HUES6 (cell line): ENCODE measurements at regions not wholly inside any gene's neighbourhood (a gene's known extent, or its start where the extent isn't known, plus 50 kb on each side); places are given as distances from the start of the nearest gene placed in this dataset.
"Not testable (repeated sequence)": the region's sequence is repeated elsewhere in the genome, so short reads cannot be mapped to it uniquely, and the experiment has no call there.

Experiments used
- H3K27ac ChIP-seq: 2 replicates; pipeline ENCODE4 v1.7.0; 2013; ENCODE audit warnings: low read depth, mild to moderate bottlenecking, low read length, inconsistent platforms
- H3K27me3 ChIP-seq: 2 replicates; pipeline ENCODE4 v1.6.1; 2013; ENCODE audit warnings: low read length; ENCODE audit not compliant: control insufficient read depth, insufficient read depth
- H3K36me3 ChIP-seq: 2 replicates; pipeline ENCODE4 v1.6.1; 2013; ENCODE audit warnings: low read length; ENCODE audit not compliant: control insufficient read depth, insufficient read depth
- H3K4me1 ChIP-seq: 2 replicates; pipeline ENCODE4 v1.6.1; 2013; ENCODE audit warnings: low read length; ENCODE audit not compliant: control insufficient read depth, insufficient read depth
- H3K4me3 ChIP-seq: 2 replicates; pipeline ENCODE4 v1.5.1; 2013; ENCODE audit warnings: low read depth, low read length
- H3K9ac ChIP-seq: one replicate; pipeline ENCODE4 v1.6.1; 2013; ENCODE audit warnings: mild to moderate bottlenecking, low read length
- H3K9me3 ChIP-seq: 2 replicates; pipeline ENCODE4 v1.6.1; 2013; ENCODE audit warnings: low read depth, low read length; ENCODE audit not compliant: control insufficient read depth, insufficient read depth

DNA sequence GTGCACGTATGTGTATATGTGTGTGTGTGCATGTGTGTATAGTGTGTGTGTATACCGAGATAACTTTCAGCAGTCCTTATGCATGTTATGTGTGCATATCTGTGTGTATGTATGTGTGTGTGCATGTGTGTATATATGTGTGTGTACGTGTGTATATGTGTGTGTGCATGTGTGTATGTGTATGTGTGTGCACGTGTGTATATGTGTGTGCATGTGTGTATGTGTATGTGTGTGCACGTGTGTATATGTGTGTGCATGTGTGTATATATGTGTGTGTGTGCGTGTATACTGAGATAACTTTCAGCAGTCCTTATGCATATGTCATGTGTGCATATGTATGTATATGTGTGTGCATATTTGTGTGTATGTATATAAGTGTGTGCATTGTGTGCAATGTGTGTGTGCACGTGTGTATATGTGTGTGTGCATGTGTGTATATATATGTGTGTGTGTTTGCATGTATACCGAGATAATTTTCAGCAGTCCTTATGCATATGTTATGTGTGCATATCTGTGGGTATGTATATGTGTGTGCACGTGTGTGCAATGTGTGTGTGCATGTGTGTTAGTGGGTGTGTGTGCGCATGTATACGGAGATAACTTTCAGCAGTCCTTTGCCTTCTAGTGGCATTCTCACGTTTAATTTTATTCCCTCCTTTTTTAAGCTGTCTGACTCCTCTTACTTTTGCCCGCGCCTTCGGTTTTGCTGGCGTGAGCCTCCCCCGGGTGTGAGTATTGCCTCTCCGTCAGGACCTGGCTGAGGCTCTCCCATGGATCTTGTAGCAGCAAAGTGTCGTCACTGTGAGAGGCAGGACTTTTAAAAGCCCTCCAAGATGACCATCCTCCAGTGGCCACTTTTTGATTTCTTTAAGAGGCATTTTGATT lies 99.6 kb upstream of the SHOX start:
- Histone ChIP-seq H3K27ac (no peak overlapping the region), H3K27me3 (peaks cover 11% of the 10 kb centered on the region), H3K4me1 (peaks cover 7% of the 10 kb centered on the region), H3K4me3 (peak overlapping the region; percentile 46), H3K9me3 (no peaks in the 10 kb centered on the region), H3K9ac (peak overlapping the region; percentile 43), H3K36me3 (no peaks in the 10 kb centered on the region)

DNA sequence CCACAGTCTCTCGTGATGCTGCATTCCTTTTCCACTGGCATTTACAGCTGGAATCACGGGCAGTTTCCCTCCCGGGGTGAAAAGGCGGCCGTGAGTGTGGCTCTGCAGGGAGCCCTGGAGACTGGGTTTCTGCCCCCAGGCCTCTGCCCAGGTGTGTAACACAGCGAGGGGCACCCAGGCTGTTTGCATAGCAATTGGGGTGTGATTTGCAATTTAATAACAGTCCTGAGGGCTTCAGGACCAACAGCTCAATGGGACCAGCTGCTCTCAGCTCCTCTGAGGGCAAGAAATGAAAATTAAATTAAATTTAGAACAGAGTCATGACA lies 99.0 kb upstream of the SHOX start:
- Histone ChIP-seq H3K27ac (no peak overlapping the region), H3K9me3 (no peaks in the 10 kb centered on the region), H3K4me3 (peak overlapping the region; percentile 46), H3K36me3 (no peaks in the 10 kb centered on the region), H3K4me1 (peaks cover 7% of the 10 kb centered on the region), H3K9ac (peak overlapping the region; percentile 43), H3K27me3 (peaks cover 5% of the 10 kb centered on the region)

DNA sequence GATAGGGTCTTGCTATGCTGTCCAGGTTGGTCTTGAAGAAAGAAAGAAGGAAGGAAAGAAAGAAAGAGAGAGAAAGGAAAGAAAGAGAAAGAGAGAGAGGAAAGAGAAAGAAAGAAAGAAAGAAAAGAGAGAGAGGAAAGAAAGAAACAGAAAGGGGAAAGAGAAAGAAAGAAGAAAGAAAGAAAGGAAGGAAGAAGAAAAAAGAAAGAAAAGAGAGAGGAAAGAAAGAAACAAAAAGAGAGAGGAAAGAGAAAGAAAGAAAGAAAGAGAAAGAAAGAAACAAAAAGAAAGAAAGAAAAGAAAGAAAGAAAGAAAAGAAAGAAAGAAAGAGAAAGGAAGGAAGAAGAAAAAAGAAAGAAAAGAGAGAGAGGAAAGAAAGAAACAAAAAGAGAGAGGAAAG lies 95.8 kb upstream of the SHOX start:
- Histone ChIP-seq H3K9ac (no peak overlapping the region), H3K27ac (no peak overlapping the region), H3K4me1 (peaks cover 7% of the 10 kb centered on the region), H3K27me3 (no peaks in the 10 kb centered on the region; the same call in 1 of the 2 replicates), H3K4me3 (no peak overlapping the region), H3K9me3 (no peaks in the 10 kb centered on the region), H3K36me3 (no peaks in the 10 kb centered on the region)

DNA sequence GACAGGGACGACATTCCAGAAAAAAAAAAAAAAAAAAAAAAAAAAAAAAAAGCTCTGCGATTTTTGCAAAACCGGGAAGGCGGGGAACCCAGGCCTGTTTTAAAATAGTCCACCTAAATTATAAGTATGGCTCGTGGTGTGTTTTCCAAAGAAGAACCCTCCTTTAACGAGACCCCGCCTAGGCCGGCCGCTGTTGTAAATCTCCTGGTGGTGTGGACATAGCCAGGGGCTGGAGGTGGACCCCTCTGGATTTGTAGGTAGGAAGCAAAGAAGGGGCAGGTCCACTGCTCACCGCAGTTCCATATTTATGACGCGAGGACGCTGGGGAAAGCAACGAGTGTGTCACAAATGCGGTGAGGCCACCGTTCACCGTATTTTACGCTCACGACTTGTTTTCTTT lies 94.0 kb upstream of the SHOX start:
- H3K9me3 ChIP-seq: no peaks in the 10 kb centered on the region
- no peaks in the 10 kb centered on the region; the same call in 1 of the 2 replicates for H3K4me1 ChIP-seq
- no peaks in the 10 kb centered on the region for H3K27me3 ChIP-seq
- no peak overlapping the region for H3K27ac ChIP-seq
- H3K9ac ChIP-seq: no peak overlapping the region
- H3K36me3 ChIP-seq: no peaks in the 10 kb centered on the region
- no peak overlapping the region for H3K4me3 ChIP-seq

DNA sequence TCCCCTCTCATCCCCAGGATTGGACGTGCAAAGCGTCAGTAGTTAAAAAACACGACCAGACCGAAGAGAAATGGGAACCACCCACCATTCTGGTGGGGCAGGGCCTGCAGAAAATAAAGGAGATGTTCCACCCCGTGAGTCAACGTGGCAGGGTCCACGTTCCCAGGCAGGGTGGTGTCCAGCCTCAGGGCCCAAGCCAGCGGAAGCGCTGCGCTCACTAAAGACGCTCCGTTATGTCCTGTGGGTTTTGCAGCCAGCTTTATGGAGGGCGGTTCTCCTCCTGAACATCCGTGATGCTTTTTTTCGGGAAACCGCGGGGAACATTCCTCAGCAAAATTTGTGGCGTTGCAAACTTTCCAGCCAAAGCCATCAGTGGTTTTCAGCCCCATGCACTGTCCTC lies 93.4 kb upstream of the SHOX start:
- no peak overlapping the region for H3K4me3 ChIP-seq
- no peaks in the 10 kb centered on the region for H3K27me3 ChIP-seq
- no peaks in the 10 kb centered on the region for H3K36me3 ChIP-seq
- no peak overlapping the region for H3K9ac ChIP-seq
- H3K27ac ChIP-seq: no peak overlapping the region
- no peaks in the 10 kb centered on the region for H3K4me1 ChIP-seq
- H3K9me3 ChIP-seq: peaks cover 2% of the 10 kb centered on the region; the same call in 1 of the 2 replicates

DNA sequence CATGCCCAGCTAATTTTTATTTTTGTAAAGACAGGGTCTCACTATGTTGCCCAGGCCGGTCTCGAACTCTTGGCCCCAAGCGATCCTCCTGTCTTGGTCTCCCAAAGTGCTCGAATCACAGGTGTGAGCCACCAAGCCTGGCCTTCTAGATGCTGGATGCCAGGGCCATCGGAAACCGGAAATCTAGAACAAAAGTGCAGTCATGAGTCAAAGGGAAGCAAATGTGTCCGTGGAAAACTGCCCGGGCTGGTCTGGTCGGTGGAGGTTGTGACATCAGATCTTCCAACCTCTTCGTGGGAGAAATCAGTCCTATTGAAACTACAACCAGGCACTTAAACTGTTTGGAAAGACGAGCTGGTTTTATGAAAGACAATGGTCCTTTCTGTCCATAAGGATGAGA lies 92.3 kb upstream of the SHOX start:
- Histone ChIP-seq H3K27me3 (no peaks in the 10 kb centered on the region), H3K4me1 (no peaks in the 10 kb centered on the region)

DNA sequence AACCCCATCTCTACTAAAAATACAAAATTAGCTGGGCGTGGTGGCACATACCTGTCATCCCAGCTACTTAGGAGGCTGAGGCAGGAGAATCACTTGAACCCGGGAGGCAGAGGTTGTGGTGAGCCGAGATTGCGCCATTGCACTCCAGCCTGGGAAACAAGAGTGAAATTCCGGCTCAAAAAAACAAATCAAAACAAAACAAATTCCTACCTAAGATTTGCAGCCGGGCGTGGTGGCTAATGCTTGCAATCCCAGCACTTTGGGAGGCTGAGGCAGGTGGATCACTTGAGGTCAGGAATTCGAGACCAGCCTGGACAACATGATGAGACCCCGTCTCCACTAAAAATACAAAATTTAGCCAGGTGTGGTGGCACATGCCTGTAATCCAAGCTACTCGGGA lies 89.6 kb upstream of the SHOX start:
- H3K36me3 ChIP-seq: not testable (repeated sequence)

More for the DNA sequence above, 92.3 kb upstream of the SHOX start:
- no peak overlapping the region for H3K9ac ChIP-seq
- H3K27ac ChIP-seq: no peak overlapping the region
- no peaks in the 10 kb centered on the region for H3K36me3 ChIP-seq
- peaks cover 4% of the 10 kb centered on the region; the same call in 1 of the 2 replicates for H3K9me3 ChIP-seq
- no peak overlapping the region for H3K4me3 ChIP-seq

DNA sequence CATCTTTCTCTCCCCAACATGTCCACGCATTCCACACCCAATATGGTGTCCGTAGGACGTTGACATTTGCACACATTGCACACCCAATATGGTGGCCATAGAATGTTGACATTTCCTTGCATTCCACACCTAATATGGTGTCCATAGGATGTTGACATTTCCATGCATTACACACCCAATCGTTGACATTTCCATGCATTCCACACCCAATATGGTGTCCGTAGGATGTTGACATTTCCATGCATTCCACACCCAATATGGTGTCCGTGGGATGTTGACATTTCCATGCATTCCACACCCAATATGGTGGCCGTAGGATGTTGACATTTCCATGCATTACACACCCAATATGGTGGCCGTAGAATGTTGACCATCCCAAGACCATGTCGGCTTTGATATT lies 88.4 kb upstream of the SHOX start:
- Histone ChIP-seq H3K36me3 (no peaks in the 10 kb centered on the region), H3K27me3 (no peaks in the 10 kb centered on the region), H3K27ac (no peak overlapping the region), H3K9ac (no peak overlapping the region), H3K9me3 (peaks cover 4% of the 10 kb centered on the region; the same call in 1 of the 2 replicates), H3K4me1 (no peaks in the 10 kb centered on the region), H3K4me3 (no peak overlapping the region)

More for the DNA sequence above, 89.6 kb upstream of the SHOX start:
- not testable (repeated sequence) for H3K9ac ChIP-seq, H3K4me3 ChIP-seq, H3K4me1 ChIP-seq, H3K27me3 ChIP-seq, H3K27ac ChIP-seq, H3K9me3 ChIP-seq

DNA sequence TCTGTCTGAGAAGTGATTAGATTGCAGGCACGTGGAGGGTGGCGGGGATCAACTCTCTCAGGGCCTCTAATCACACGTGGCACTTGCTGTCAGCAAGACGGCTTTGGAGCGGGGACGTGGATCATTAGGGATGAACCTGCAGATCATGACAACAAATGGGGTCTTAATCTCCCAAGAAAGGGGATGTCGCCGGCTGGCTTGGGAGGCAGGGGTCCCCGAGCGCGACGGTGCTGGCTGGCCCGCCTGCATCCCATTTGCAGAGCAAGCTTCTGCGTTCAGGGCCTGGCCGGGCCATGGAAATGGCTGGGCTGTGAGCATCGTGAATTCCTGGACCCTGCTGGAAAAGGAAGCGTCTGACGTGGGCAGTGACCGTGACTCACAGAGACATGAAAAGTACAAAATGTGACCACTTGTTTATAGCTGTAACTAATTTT lies 85.1 kb upstream of the SHOX start:
- Histone ChIP-seq H3K36me3 (no peaks in the 10 kb centered on the region), H3K27me3 (no peaks in the 10 kb centered on the region), H3K27ac (no peak overlapping the region), H3K4me3 (no peak overlapping the region), H3K9me3 (peaks cover 7% of the 10 kb centered on the region; the same call in 1 of the 2 replicates), H3K9ac (no peak overlapping the region), H3K4me1 (no peaks in the 10 kb centered on the region)

DNA sequence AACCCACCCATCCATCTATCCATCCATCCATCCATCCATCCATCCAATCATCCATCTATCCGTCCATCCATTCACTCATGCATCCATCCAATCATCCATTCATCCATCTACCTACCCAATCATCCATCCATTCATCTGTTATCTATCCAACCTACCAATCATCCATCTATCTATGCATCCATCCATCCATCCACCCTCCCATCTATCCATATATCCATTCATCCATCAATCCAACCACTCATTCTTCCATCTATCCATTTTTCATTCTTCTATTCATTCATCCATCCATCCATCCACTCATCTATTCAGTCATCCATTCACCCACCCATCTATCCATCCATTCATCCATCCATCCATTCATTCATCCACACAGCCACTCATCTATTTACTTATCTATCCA lies 80.1 kb upstream of the SHOX start:
- H3K27me3 ChIP-seq: 0 out of 2 replicates have a peak, but pooled peaks cover 6% of the 10 kb centered on the region
- H3K4me1 ChIP-seq: no peaks in the 10 kb centered on the region
- H3K27ac ChIP-seq: no peak overlapping the region
- no peak overlapping the region for H3K4me3 ChIP-seq
- peaks cover 3% of the 10 kb centered on the region; the same call in 1 of the 2 replicates for H3K9me3 ChIP-seq
- H3K36me3 ChIP-seq: no peaks in the 10 kb centered on the region
- no peak overlapping the region for H3K9ac ChIP-seq

DNA sequence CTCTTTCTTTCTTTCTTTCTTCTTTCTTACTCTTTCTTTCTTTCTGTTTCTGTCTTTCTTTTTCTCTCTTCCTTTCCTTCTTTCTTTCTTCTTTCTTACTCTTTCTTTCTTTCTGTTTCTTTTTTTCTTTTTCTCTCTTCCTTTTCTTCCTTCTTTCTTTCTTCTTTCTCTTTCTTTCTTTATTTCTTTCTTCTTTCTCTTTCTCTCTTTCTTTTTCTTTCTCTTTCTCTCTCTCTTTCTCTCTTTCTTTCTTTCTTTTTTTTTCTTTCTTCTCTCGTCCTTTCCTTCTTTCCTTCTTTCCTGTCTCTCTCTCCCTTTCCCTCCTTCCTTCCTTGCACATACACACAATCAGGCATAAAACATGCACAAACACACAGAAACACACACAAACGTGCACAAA lies 79.3 kb upstream of the SHOX start:
- no peaks in the 10 kb centered on the region for H3K4me1 ChIP-seq
- H3K9ac ChIP-seq: no peak overlapping the region

More for the DNA sequence above, 79.3 kb upstream of the SHOX start:
- 0 out of 2 replicates have a peak, but pooled peaks cover 6% of the 10 kb centered on the region for H3K27me3 ChIP-seq
- no peaks in the 10 kb centered on the region for H3K36me3 ChIP-seq
- H3K9me3 ChIP-seq: peaks cover 3% of the 10 kb centered on the region; the same call in 1 of the 2 replicates
- H3K4me3 ChIP-seq: no peak overlapping the region
- no peak overlapping the region for H3K27ac ChIP-seq
